Duodenal mucosa (tissue), 2 donors: ENCODE measurements at regions not wholly inside any gene's neighbourhood (a gene's known extent, or its start where the extent isn't known, plus 50 kb on each side); places are given as distances from the start of the nearest gene placed in this dataset.

Experiments used
- H3K27ac ChIP-seq: one replicate; pipeline ENCODE4 v1.7.0; 2013; ENCODE audit warnings: low read depth, low read length
- H3K27me3 ChIP-seq, 2 donors: one replicate each; pipeline ENCODE4 v1.7.0; 2013; ENCODE audit warnings: low read length in 2 of 2, control low read depth in 1 of 2; ENCODE audit not compliant: insufficient read depth in 2 of 2, control insufficient read depth in 1 of 2
- H3K36me3 ChIP-seq, 2 donors: one replicate each; pipeline ENCODE4 v1.7.0; 2013; ENCODE audit warnings: low read length in 2 of 2, control low read depth in 1 of 2; ENCODE audit not compliant: insufficient read depth in 2 of 2, control insufficient read depth in 1 of 2
- H3K4me1 ChIP-seq, 2 donors: one replicate each; pipeline ENCODE4 v1.7.0; 2013; ENCODE audit warnings: low read length in 2 of 2, control low read depth in 1 of 2; ENCODE audit not compliant: insufficient read depth in 2 of 2, control insufficient read depth in 1 of 2
- H3K4me3 ChIP-seq, 2 donors: one replicate each; pipeline ENCODE4 v1.7.0; 2013; ENCODE audit warnings: low read length in 2 of 2, low read depth in 1 of 2
- H3K9ac ChIP-seq, 2 donors: one replicate each; pipeline ENCODE4 v1.7.0; 2013; ENCODE audit warnings: low read length in 2 of 2, low read depth in 1 of 2
- H3K9me3 ChIP-seq, 2 donors: one replicate each; pipeline ENCODE4 v1.7.0; 2013; ENCODE audit warnings: low read length in 2 of 2, control low read depth in 1 of 2; ENCODE audit not compliant: control insufficient read depth in 1 of 2

- no peaks in the 10 kb centered on the region for H3K36me3 ChIP-seq
- no peaks in the 10 kb centered on the region for H3K9me3 ChIP-seq
- peaks cover 13 to 14% of the 10 kb centered on the region in 2 donors for H3K4me1 ChIP-seq
- no peak overlapping the region for H3K27ac ChIP-seq
- H3K27me3 ChIP-seq, result no peaks in the 10 kb centered on the region
- H3K9ac ChIP-seq, result peak overlapping the region in 1 of 2 donors; percentile 23
- H3K4me3 ChIP-seq, result peak overlapping the region; percentile 40 to 44
Measured at GRCh38 chr3:72177075-72178050, 392.4 kb upstream of the PROK2 start.

- H3K4me3 ChIP-seq, result no peak overlapping the region
- H3K4me1 ChIP-seq, result peaks cover 14 to 18% of the 10 kb centered on the region in 2 donors
- H3K27me3 ChIP-seq, result no peaks in the 10 kb centered on the region
- H3K9me3 ChIP-seq, result no peaks in the 10 kb centered on the region
- H3K27ac ChIP-seq, result no peak overlapping the region
- peak overlapping the region in 1 of 2 donors; percentile 23 for H3K9ac ChIP-seq
- H3K36me3 ChIP-seq, result no peaks in the 10 kb centered on the region
Measured at GRCh38 chr3:72176537-72177041, 391.6 kb upstream of the PROK2 start.

- Histone ChIP-seq H3K4me1 (peaks cover 14 to 18% of the 10 kb centered on the region in 2 donors), H3K36me3 (no peaks in the 10 kb centered on the region), H3K4me3 (no peak overlapping the region), H3K27me3 (no peaks in the 10 kb centered on the region), H3K9ac (no peak overlapping the region), H3K27ac (no peak overlapping the region), H3K9me3 (no peaks in the 10 kb centered on the region)
Measured at GRCh38 chr3:72175296-72175858, 390.4 kb upstream of the PROK2 start.

- no peaks in the 10 kb centered on the region for H3K36me3 ChIP-seq
- no peak overlapping the region for H3K9ac ChIP-seq
- no peak overlapping the region for H3K27ac ChIP-seq
- no peaks in the 10 kb centered on the region for H3K9me3 ChIP-seq
- no peak overlapping the region for H3K4me3 ChIP-seq
- H3K4me1 ChIP-seq, result peaks cover 14 to 18% of the 10 kb centered on the region in 2 donors
- H3K27me3 ChIP-seq, result no peaks in the 10 kb centered on the region
Measured at GRCh38 chr3:72174890-72175289, 389.9 kb upstream of the PROK2 start.

- H3K27ac ChIP-seq, result no peak overlapping the region
Measured at GRCh38 chr3:72174040-72174439, 389.1 kb upstream of the PROK2 start.

GRCh38 chr3:72171946-72172345 lies 387.0 kb upstream of the PROK2 start:
- Histone ChIP-seq H3K9me3 (no peaks in the 10 kb centered on the region), H3K4me1 (peaks cover 4 to 9% of the 10 kb centered on the region in 2 donors), H3K27ac (no peak overlapping the region), H3K9ac (no peak overlapping the region), H3K36me3 (no peaks in the 10 kb centered on the region), H3K4me3 (no peak overlapping the region), H3K27me3 (no peaks in the 10 kb centered on the region)

More at GRCh38 chr3:72174040-72174439, 389.1 kb upstream of the PROK2 start:
- H3K36me3 ChIP-seq, result no peaks in the 10 kb centered on the region
- H3K27me3 ChIP-seq, result no peaks in the 10 kb centered on the region
- H3K9ac ChIP-seq, result no peak overlapping the region
- H3K4me3 ChIP-seq, result no peak overlapping the region
- no peaks in the 10 kb centered on the region for H3K9me3 ChIP-seq
- peaks cover 14 to 18% of the 10 kb centered on the region in 2 donors for H3K4me1 ChIP-seq

GRCh38 chr3:72171463-72171881 lies 386.5 kb upstream of the PROK2 start:
- Histone ChIP-seq H3K4me3 (no peak overlapping the region), H3K27ac (no peak overlapping the region), H3K36me3 (no peaks in the 10 kb centered on the region), H3K27me3 (no peaks in the 10 kb centered on the region), H3K9ac (no peak overlapping the region), H3K4me1 (peaks cover 0 to 5% of the 10 kb centered on the region in 2 donors), H3K9me3 (no peaks in the 10 kb centered on the region)

- Histone ChIP-seq H3K27ac (no peak overlapping the region), H3K4me1 (peaks cover 0 to 5% of the 10 kb centered on the region in 2 donors), H3K9me3 (no peaks in the 10 kb centered on the region), H3K36me3 (no peaks in the 10 kb centered on the region), H3K27me3 (no peaks in the 10 kb centered on the region), H3K9ac (no peak overlapping the region), H3K4me3 (no peak overlapping the region)
Measured at GRCh38 chr3:72169561-72170472, 384.9 kb upstream of the PROK2 start.

GRCh38 chr3:72169120-72169519 lies 384.2 kb upstream of the PROK2 start:
- Histone ChIP-seq H3K27me3 (no peaks in the 10 kb centered on the region), H3K4me3 (no peak overlapping the region), H3K9me3 (no peaks in the 10 kb centered on the region), H3K9ac (no peak overlapping the region), H3K27ac (no peak overlapping the region), H3K4me1 (peaks cover 0 to 5% of the 10 kb centered on the region in 2 donors), H3K36me3 (no peaks in the 10 kb centered on the region)
